DND-41 (cell line): ENCODE measurements at regions not wholly inside any gene's neighbourhood (a gene's known extent, or its start where the extent isn't known, plus 50 kb on each side); places are given as distances from the start of the nearest gene placed in this dataset.

Experiments
- CTCF ChIP-seq: IDR thresholded peaks from 2 replicates; pipeline ENCODE4 v1.5.1; 2012; ENCODE audit warnings: borderline replicate concordance, low read length, moderate library complexity, mild to moderate bottlenecking; ENCODE audit not compliant: poor library complexity, severe bottlenecking; ENCODE audit errors: extremely low read depth
- EZH2 ChIP-seq: IDR thresholded peaks from 3 replicates; pipeline ENCODE4 v1.6.1; 2012; ENCODE audit warnings: borderline replicate concordance, low read depth, mild to moderate bottlenecking, moderate library complexity, low read length, inconsistent platforms; ENCODE audit not compliant: severe bottlenecking

- TF ChIP-seq CTCF = no peak
- TF ChIP-seq EZH2 = no peak
Observed at GRCh38 chr12:19700969-19701368, 261.7 kb downstream of the AEBP2 start.
